ENCODE measurements at regions not wholly inside any gene's neighbourhood (a gene's known extent, or its start where the extent isn't known, plus 50 kb on each side); places are given as distances from the start of the nearest gene placed in this dataset.

GRCh38 chr4:111797455-111798163 is 347.6 kb upstream of the FAM241A start:
- H3K27ac ChIP-seq = no peak overlapping the region
- TF ChIP-seq ZFX (IDR thresholded peaks at IDR 0.05; ENCODE audit: borderline replicate concordance) = no peak
- TF ChIP-seq CTCF (IDR thresholded peaks at IDR 0.05) = no peak

- TF ChIP-seq ZFX (IDR thresholded peaks at IDR 0.05; ENCODE audit: borderline replicate concordance) = no peak
- TF ChIP-seq CTCF (IDR thresholded peaks at IDR 0.05) = peak; percentile 52
- H3K27ac ChIP-seq = no peak overlapping the region
These were observed 346.4 kb upstream of the FAM241A start for GRCh38 chr4:111798840-111799239.

DNA sequence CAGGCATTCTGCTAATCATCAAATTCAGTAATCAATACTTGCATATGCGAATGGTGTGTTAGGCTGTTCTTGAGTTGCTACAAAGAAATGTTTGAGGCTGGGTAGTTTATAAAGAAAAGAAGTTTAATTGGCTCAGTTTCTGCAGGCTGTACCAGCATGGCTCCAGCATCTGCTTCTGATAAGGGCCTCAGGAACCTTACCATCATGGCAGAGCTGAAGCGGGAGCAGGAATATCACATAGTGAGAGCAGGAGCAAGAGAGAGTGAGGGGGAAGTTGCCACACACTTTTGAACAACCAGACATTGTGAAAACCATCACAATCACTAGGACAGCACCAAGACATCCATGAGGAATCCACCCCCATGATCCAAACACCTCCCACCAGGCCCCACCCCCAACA is 344.7 kb upstream of the FAM241A start:
- no peak overlapping the region for H3K27ac ChIP-seq
- TF ChIP-seq ZFX (IDR thresholded peaks at IDR 0.05; ENCODE audit: borderline replicate concordance) (no peak), CTCF (IDR thresholded peaks at IDR 0.05) (no peak)

GRCh38 chr4:111802191-111802590 is 343.1 kb upstream of the FAM241A start:
- H3K27ac ChIP-seq = no peak overlapping the region
- TF ChIP-seq ZFX (IDR thresholded peaks at IDR 0.05; ENCODE audit: borderline replicate concordance) = no peak
- no peak for TF ChIP-seq CTCF (IDR thresholded peaks at IDR 0.05)

GRCh38 chr4:111806331-111806730 is 338.9 kb upstream of the FAM241A start:
- TF ChIP-seq ZFX (IDR thresholded peaks at IDR 0.05; ENCODE audit: borderline replicate concordance) (no peak), CTCF (IDR thresholded peaks at IDR 0.05) (peak; percentile 63)
- no peak overlapping the region for H3K27ac ChIP-seq

DNA sequence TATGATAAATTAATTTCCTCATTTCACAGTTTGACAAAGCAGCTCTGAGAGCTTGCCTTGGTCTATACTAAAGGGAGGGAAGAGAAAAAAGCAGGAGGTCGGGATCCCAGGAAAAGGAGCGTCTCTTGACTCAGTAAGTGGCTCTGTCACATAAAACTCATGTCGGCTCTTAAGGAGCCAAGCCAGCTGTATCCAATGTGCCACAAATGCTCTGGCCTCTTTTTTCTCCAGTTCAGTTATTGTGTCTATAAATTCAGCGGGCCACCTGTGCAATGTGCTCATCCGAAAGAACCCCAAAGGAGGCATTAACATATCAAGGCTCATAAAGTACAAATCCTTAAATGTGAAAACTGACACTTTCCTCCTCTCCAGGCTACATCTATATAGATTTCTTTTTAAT is 337.7 kb upstream of the FAM241A start:
- no peak for TF ChIP-seq CTCF (IDR thresholded peaks at IDR 0.05)
- no peak for TF ChIP-seq ZFX (IDR thresholded peaks at IDR 0.05; ENCODE audit: borderline replicate concordance)
- no peak overlapping the region for H3K27ac ChIP-seq

- H3K27ac ChIP-seq = no peak overlapping the region
- TF ChIP-seq CTCF (IDR thresholded peaks at IDR 0.05) = no peak
- no peak for TF ChIP-seq ZFX (IDR thresholded peaks at IDR 0.05; ENCODE audit: borderline replicate concordance)
These were observed 337.1 kb upstream of the FAM241A start for GRCh38 chr4:111808174-111808573.
